ENCODE measurements at regions not wholly inside any gene's neighbourhood (a gene's known extent, or its start where the extent isn't known, plus 50 kb on each side); places are given as distances from the start of the nearest gene placed in this dataset.
A peak's percentile ranks its signal among the peaks of the same experiment; 100 is the strongest.
"Not testable (repeated sequence)": the region's sequence is repeated elsewhere in the genome, so short reads cannot be mapped to it uniquely, and the experiment has no call there.

- DNase-seq: no peak
Measured at GRCh38 chr1:241447031-241447644, 72.4 kb downstream of the FH start.

DNA sequence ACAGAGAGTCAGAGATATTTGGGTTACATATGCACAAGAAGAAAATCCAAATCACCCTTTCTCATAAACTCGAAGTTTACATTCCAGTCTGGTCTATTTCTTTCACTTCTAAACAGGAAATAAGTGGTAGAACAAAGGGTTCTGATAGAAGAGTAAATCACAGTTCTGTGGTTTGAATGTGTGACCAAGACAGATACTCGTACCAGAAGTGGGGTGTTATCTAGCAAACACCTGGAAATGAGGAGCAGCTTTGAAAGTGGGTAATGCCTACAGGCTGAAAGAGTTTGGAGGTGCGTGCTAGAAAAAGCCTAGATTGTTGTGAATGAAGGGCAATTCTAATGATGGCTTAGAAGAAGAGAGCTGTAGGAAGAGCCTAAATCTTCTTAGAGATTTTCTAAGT is 74.7 kb downstream of the FH start:
- DNase-seq: no peak

GRCh38 chr1:241443561-241443960 is 76.0 kb downstream of the FH start:
- no peak for DNase-seq

DNA sequence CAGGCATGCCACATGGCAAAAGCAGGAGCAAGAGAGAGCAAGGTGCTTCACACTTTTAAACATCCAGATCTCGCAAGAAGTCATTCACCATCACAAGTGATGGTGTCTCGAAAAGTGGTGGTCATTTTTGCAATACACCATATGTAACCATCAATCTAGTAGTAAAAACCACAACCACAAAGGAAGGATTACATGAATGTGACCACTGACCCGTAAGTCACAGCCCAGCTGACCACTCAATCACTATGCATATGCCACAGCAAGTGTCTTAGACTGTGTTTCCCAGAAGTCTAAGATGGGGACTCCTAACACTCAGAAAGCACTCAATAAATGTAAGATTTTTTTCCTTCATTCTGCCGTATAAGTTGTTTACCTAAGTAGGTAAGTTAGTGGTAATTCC is 76.9 kb downstream of the FH start:
- no peak for DNase-seq

GRCh38 chr1:241440904-241441303 is 78.7 kb downstream of the FH start:
- no peak for DNase-seq

GRCh38 chr1:241438686-241439085 is 80.9 kb downstream of the FH start:
- DNase-seq: not testable (repeated sequence)

DNA sequence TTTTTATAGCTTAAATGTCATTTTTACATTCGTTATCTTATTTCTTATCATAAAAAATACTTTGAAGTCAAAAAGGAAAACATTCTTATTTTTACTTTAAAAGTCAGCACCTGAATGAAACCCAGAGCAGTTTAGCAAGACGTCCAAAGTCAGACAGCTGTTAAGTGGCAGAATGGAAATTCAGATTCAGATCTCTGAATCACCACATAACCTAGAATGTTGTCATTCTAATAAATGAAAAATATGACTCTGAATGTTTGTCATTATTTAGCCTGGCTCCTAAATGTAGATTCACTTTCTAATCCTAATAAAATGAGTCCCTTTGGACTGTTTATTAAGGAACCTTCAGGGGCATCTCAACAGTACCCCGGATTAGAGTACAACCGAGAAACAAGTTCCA is 75.2 kb upstream of the RGS7 start:
- no peak for DNase-seq

GRCh38 chr1:241425091-241425490 is 68.1 kb upstream of the RGS7 start:
- not testable (repeated sequence) for DNase-seq

DNA sequence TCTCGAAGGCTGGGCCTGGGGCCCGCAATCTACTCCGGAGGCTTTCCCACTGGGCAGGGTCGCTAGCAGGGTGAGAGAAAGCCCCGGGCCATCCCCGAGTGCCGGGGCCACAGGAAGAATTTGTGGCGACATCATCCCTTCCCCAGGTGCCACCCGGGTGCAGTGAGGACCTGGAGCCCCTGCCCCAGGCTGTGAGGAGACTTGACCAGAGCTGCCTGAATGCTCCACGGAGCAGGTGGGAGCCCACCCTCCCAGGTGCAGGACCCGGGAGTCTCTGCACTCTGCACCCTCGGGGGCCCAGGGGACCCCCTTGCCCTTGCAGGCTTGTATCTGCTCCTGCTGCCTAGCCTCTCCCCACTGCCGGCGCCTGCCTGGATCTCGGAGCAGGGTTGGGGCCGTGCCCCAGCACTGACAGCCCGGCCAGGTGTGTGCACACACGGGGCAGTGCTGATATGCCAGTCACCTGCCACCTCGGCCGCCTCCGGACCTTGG is 67.5 kb upstream of the RGS7 start:
- no peak for DNase-seq

GRCh38 chr1:241423541-241424479 is 66.8 kb upstream of the RGS7 start:
- DNase-seq: peak; percentile 63

GRCh38 chr1:241422470-241422869 is 65.5 kb upstream of the RGS7 start:
- no peak for DNase-seq

- no peak for DNase-seq
Measured at GRCh38 chr1:241419986-241420385, 63.0 kb upstream of the RGS7 start.

GRCh38 chr1:241417258-241417657 is 60.3 kb upstream of the RGS7 start:
- DNase-seq: no peak

DNA sequence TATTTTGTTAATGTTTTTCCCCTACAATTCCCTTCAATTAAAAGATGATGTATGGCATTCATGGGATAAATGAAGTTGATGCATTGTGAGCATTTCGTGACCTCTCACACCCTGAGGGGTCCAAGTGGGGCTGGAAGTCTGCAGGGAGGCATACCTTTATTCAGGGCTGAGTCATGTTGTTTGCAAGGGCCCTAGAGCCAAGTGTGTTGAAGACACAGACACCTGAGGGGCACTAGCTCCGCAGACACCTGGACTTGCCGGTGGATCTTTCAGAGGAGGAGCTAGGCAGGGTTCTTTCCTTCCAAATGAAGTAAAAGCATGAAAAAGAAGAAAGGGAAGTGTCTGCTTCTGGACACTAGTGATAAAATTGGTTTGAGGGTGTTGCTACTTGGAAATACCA is 57.0 kb upstream of the RGS7 start:
- no peak for DNase-seq

GRCh38 chr1:241413386-241413785 is 56.4 kb upstream of the RGS7 start:
- DNase-seq: no peak

GRCh38 chr1:241412646-241413045 is 55.6 kb upstream of the RGS7 start:
- no peak for DNase-seq

DNA sequence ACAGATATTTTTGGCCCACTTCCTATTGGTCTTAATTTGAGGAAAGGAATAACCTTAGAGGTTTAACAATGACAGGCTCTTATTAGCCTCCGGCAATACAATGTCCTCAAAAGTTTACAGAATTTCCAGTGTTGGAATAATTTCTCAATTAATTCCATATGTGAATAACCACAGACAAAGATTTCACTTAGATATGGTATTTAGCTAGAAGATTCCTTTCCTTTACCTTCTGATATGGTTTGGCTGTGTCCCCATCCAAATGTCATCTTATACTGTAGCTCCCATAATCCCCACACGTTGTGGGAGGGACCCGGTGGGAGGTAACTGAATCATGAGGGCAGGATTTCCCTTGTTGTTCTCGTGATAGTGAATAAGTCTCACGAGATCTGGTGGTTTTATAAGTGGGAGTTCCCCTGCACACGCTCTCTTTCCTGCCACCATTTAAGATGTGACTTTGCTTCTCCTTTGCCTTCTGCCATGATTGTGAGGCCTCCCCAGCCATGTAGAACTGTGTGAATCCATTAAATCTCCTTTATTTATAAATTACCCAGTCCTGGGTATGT is 54.9 kb upstream of the RGS7 start:
- DNase-seq: no peak

DNA sequence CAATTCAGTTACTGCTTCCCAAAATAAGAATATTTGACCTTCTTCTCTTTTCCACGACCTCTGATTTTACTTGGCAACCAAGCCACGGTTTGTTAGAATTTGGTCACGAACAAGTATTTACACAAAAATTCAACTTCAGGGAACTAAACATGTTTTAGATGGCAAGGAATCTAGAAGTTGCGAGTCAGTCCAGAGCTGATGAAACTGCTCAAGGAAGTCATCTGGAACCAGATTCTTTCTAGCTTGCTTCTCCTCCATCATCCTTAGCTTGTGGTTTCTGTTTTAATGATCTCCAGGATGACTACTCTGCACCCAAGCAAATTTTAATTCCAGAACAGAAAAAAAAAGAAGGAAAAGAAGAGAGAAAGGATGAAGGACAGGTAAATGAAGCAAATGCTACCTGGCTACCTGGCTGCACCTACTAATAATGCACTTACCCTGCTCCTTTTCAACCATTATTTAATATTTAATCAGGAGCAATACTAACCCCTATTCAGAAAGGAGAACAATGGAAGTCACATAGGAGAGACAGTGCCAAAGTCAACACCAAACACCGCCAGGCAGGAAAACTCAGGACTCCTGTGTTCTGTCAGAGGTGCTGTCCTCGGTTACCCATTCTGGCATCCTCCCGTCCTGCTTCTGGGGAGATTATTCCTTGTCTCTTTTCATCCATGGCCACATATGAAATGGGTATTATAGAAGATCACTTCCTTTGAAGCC is 54.2 kb upstream of the RGS7 start:
- no peak for DNase-seq

- no peak for DNase-seq
Measured at GRCh38 chr1:241408170-241408569, 51.2 kb upstream of the RGS7 start.
